Vagina (tissue), 2 donors: ENCODE measurements at regions not wholly inside any gene's neighbourhood (a gene's known extent, or its start where the extent isn't known, plus 50 kb on each side); places are given as distances from the start of the nearest gene placed in this dataset.

Experiments used
- POLR2A ChIP-seq, 2 donors: fragments of 450-650 bp; IDR thresholded peaks; one replicate each; pipeline ENCODE4 v1.6.1; 2017; ENCODE audit warnings: antibody characterized with exemption in 2 of 2, mild to moderate bottlenecking in 2 of 2, moderate library complexity in 2 of 2
- POLR2AphosphoS5 ChIP-seq, 2 donors: sonication (generic); formaldehyde crosslinking; IDR thresholded peaks; one replicate each; pipeline ENCODE4 v1.9.0; 2017; ENCODE audit warnings: antibody characterized with exemption in 2 of 2, mild to moderate bottlenecking in 2 of 2, low read depth in 1 of 2; ENCODE audit not compliant: insufficient read depth in 1 of 2
- TF ChIP-seq, protein P1 (sequence below), 3 experiments: fragments of 450-650 bp in 2 of 3; fragments of 200-600 bp in 1 of 3; sonication (generic) in 1 of 3; IDR thresholded peaks; one replicate each; pipeline ENCODE4 v1.5.1; 2017 to 2019; ENCODE audit warnings: antibody characterized with exemption in 3 of 3, mild to moderate bottlenecking in 2 of 3, moderate library complexity in 2 of 3

DNA sequence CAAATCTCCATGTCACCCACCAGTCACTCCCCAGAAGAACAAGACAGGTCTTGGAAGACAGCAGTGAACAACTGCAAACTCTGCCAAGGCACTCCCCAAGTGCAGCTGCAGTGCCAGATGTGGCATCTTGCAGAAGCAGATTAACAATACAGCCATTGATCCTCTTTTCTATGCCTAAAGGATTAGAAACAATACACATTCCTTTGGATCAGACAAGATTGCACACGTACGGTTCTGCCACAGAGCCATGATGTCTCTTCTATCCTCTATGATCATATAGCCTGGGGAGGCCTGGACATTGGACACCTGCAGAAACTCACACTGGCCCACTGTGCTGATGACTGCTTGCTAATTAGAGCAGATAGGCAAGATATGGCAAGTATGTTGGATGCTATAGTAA, 155.9 kb downstream of the MYLK4 start:
- TF ChIP-seq, protein P1, sequence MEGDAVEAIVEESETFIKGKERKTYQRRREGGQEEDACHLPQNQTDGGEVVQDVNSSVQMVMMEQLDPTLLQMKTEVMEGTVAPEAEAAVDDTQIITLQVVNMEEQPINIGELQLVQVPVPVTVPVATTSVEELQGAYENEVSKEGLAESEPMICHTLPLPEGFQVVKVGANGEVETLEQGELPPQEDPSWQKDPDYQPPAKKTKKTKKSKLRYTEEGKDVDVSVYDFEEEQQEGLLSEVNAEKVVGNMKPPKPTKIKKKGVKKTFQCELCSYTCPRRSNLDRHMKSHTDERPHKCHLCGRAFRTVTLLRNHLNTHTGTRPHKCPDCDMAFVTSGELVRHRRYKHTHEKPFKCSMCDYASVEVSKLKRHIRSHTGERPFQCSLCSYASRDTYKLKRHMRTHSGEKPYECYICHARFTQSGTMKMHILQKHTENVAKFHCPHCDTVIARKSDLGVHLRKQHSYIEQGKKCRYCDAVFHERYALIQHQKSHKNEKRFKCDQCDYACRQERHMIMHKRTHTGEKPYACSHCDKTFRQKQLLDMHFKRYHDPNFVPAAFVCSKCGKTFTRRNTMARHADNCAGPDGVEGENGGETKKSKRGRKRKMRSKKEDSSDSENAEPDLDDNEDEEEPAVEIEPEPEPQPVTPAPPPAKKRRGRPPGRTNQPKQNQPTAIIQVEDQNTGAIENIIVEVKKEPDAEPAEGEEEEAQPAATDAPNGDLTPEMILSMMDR (IDR thresholded peaks at IDR 0.05) = no peak
- no peak for TF ChIP-seq POLR2A (IDR thresholded peaks at IDR 0.05)
- TF ChIP-seq POLR2AphosphoS5 (IDR thresholded peaks at IDR 0.05; ENCODE audit: insufficient read depth in 1 of 2, low read depth in 1 of 2) = no peak
